HL-60/S4 treated with retinoic acid at 250 ng/mL for 4 days and 3 days (cell line): ENCODE measurements at regions not wholly inside any gene's neighbourhood (a gene's known extent, or its start where the extent isn't known, plus 50 kb on each side); places are given as distances from the start of the nearest gene placed in this dataset.

ENCODE experiments used
- in situ Hi-C: fragments of 300-500 bp; cut with MboI; formaldehyde crosslinking; loops from 2 replicates; pipeline ENCODE4 v1.7.0; 2022; ENCODE audit warnings: low sequenced_read_pairs

GRCh38 chr1:192517716-192518355, 57.7 kb upstream of the RGS1 start:
- in situ Hi-C loops: loop anchor here (25.0 kb wide), 1 partner anchor 494 kb away; no protein-coding TSS in a partner anchor

DNA sequence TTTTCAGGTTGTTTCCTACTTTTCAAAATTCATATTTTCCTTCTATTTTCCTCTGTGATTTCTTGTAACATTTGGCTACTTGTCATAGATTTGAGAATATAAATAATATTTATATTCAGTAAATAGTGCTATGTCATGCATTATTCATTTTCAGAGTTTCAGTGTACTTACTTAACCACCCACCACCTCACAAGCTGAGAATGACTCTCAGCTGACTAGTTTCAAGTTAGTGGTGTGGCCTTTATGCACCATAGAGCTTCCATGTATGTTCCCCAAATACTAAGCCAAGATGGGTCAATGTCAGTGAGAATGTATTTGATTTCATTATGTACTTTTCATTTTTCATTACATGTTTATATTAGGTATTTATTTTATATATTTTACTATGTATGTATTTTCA, 56.9 kb upstream of the RGS1 start:
- in situ Hi-C loops: loop anchor here (25.0 kb wide), 1 partner anchor 494 kb away; no protein-coding TSS in a partner anchor

DNA sequence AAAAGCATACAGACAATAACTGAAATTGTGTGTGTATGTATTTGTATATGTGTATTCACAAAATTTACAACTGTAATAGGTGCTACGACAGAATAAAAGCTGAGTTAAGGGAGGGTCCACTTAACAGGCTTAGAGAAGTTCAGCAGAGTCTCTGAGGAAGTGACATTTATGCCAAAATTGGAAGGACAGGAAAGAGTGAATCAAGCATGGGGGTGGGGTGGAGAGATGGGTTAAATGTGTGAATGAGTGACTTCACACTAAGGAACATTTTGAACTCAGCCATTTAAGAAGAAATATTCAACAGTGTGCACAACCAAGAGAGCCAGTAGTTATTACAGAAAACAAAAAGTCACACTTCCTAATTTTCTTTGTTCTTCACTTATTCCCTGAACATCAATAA, 53.8 kb upstream of the RGS1 start:
- in situ Hi-C loops: loop anchor here (25.0 kb wide), 1 partner anchor 491 kb away; no protein-coding TSS in a partner anchor

DNA sequence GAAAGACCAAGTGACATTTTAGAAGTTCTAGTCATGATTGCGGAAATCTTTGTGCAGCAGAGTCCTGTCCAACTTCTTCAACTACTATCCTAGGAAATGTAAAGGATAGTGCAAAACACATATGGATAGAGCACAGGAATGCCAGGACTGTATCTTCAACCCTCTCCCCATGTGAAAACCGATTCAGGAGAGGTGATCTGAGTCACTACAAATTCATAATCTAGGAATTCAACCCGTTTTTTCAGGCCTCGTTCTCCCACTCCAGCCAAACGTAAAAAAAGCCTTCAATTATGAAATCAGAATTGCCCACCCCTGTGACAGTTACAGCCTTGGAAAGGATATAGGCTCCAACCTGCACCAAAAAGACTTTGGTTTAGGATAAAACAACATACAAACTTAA, 52.9 kb upstream of the RGS1 start:
- in situ Hi-C loops: loop anchor here (25.0 kb wide), 1 partner anchor 490 kb away; no protein-coding TSS in a partner anchor

GRCh38 chr1:192524223-192524622, 51.4 kb upstream of the RGS1 start:
- in situ Hi-C loops: loop anchor here (25.0 kb wide), 1 partner anchor 488 kb away; no protein-coding TSS in a partner anchor
